ENCODE measurements at regions not wholly inside any gene's neighbourhood (a gene's known extent, or its start where the extent isn't known, plus 50 kb on each side); places are given as distances from the start of the nearest gene placed in this dataset.

- TF ChIP-seq CTCF (IDR thresholded peaks at IDR 0.05): no peak
- TF ChIP-seq EP300 (IDR thresholded peaks at IDR 0.05): no peak
- TF ChIP-seq POLR2A (IDR thresholded peaks at IDR 0.05): no peak
- TF ChIP-seq POLR2AphosphoS5 (IDR thresholded peaks at IDR 0.05): no peak
These were observed 58.9 kb upstream of the CBLB start for GRCh38 chr3:105927741-105928140.

All from upper lobe of left lung (tissue), 4 donors.